CD4-positive, alpha-beta memory T cell (primary cell): ENCODE measurements at regions not wholly inside any gene's neighbourhood (a gene's known extent, or its start where the extent isn't known, plus 50 kb on each side); places are given as distances from the start of the nearest gene placed in this dataset.
A peak's percentile ranks its signal among the peaks of the same experiment; 100 is the strongest.

Experiments
- CTCF ChIA-PET: fragments of 350-600 bp; sonication (Branson Sonifier 250); formaldehyde crosslinking; loops from one replicate; lab custom pipeline; 2021; ENCODE audit warnings: inconsistent platforms; ENCODE audit not compliant: partially characterized antibody; lab: Charles Lee
- POLR2A ChIA-PET: fragments of 350-600 bp; sonication (Branson Sonifier 250); formaldehyde crosslinking; loops from one replicate; lab custom pipeline; 2021; ENCODE audit not compliant: partially characterized antibody; lab: Charles Lee
- DNase-seq, 5 donors: peaks; one replicate each; pipeline versions ENCODE4 v3.0.0 to v3.0.0-alpha.2; 2020 to 2022; ENCODE audit warnings: mixed read lengths in 1 of 5
- H3K27ac ChIP-seq: one replicate; pipeline ENCODE4 v1.7.0; 2013; ENCODE audit warnings: low read depth, low read length
- H3K27me3 ChIP-seq: 2 replicates; pipeline ENCODE4 v1.7.0; 2013; ENCODE audit warnings: mild to moderate bottlenecking, low read length, moderate library complexity; ENCODE audit not compliant: insufficient read depth
- H3K36me3 ChIP-seq: 2 replicates; pipeline ENCODE4 v1.7.0; 2013; ENCODE audit warnings: mild to moderate bottlenecking, low read length, moderate library complexity; ENCODE audit not compliant: insufficient read depth
- H3K4me1 ChIP-seq: 2 replicates; pipeline ENCODE4 v1.7.0; 2013; ENCODE audit warnings: mild to moderate bottlenecking, low read length, moderate library complexity; ENCODE audit not compliant: insufficient read depth
- H3K4me3 ChIP-seq, 2 donors: one replicate each; pipeline ENCODE4 v1.7.0; 2013; ENCODE audit warnings: low read length in 2 of 2, mild to moderate bottlenecking in 1 of 2
- H3K9me3 ChIP-seq, 2 donors: one replicate each; pipeline ENCODE4 v1.7.0; 2013; ENCODE audit warnings: low read length in 2 of 2, control low read depth in 1 of 2; ENCODE audit not compliant: control insufficient read depth in 1 of 2
- H3K27ac Mint-ChIP-seq, 7 donors: one replicate each; pipeline ENCODE4 v1.8.0; 2020 to 2021; ENCODE audit warnings: mixed read lengths in 7 of 7, mild to moderate bottlenecking in 6 of 7, inconsistent platforms in 3 of 7, moderate library complexity in 3 of 7
- H3K27me3 Mint-ChIP-seq, 2 donors: one replicate each; pipeline ENCODE4 v1.8.0; 2020 to 2021; ENCODE audit warnings: mixed read lengths in 2 of 2
- H3K36me3 Mint-ChIP-seq, 2 donors: one replicate each; pipeline ENCODE4 v1.8.0; 2020 to 2021; ENCODE audit warnings: mixed read lengths in 2 of 2, inconsistent platforms in 1 of 2, mild to moderate bottlenecking in 1 of 2
- H3K4me1 Mint-ChIP-seq, 4 donors: one replicate each; pipeline ENCODE4 v1.8.0; 2020 to 2021; ENCODE audit warnings: mixed read lengths in 4 of 4, mild to moderate bottlenecking in 1 of 4
- H3K4me3 Mint-ChIP-seq, 8 donors: one replicate each; pipeline ENCODE4 v1.8.0; 2020 to 2021; ENCODE audit warnings: mixed read lengths in 8 of 8, mild to moderate bottlenecking in 7 of 8, moderate library complexity in 6 of 8, inconsistent platforms in 3 of 8
- H3K9me3 Mint-ChIP-seq, 8 donors: one replicate each; pipeline ENCODE4 v1.8.0; 2020 to 2021; ENCODE audit warnings: mixed read lengths in 8 of 8, mild to moderate bottlenecking in 5 of 8, inconsistent platforms in 3 of 8, moderate library complexity in 1 of 8
- intact Hi-C: fragments of 100-400 bp; cut with micrococcal nuclease; formaldehyde crosslinking; loops from one replicate; pipeline ENCODE4 v1.15.1; 2023

GRCh38 chr3:187925326-187925725, 180.1 kb upstream of the BCL6 start:
- Mint-ChIP-seq H3K4me3 (no peak overlapping the region), H3K9me3 (peaks cover 0 to 17% (median 10%) of the 10 kb centered on the region in 8 donors), H3K27me3 (no peaks in the 10 kb centered on the region), H3K27ac (peak overlapping the region in 1 of 7 donors; percentile 25), H3K4me1 (peaks cover 37 to 58% (median 45%) of the 10 kb centered on the region in 4 donors), H3K36me3 (peaks cover 1 to 8% of the 10 kb centered on the region in 2 donors)
- Histone ChIP-seq H3K27ac (no peak overlapping the region), H3K36me3 (no peaks in the 10 kb centered on the region), H3K9me3 (no peaks in the 10 kb centered on the region), H3K27me3 (no peaks in the 10 kb centered on the region), H3K4me1 (peaks cover 26% of the 10 kb centered on the region), H3K4me3 (no peak overlapping the region)
- no peak for DNase-seq
- intact Hi-C loops: no loop called here
- POLR2A ChIA-PET: interaction anchor here (1.6 kb wide), 1 partner anchor 75 kb away, joined by 3 read pairs; no protein-coding TSS in a partner anchor
- CTCF ChIA-PET: interaction anchor here (1.5 kb wide), 1 partner anchor 185 kb away, joined by 5 read pairs; no protein-coding TSS in a partner anchor

GRCh38 chr3:187926620-187927019, 181.4 kb upstream of the BCL6 start:
- Histone ChIP-seq H3K27ac (no peak overlapping the region), H3K27me3 (no peaks in the 10 kb centered on the region), H3K4me3 (no peak overlapping the region), H3K36me3 (no peaks in the 10 kb centered on the region), H3K9me3 (no peaks in the 10 kb centered on the region), H3K4me1 (peaks cover 25% of the 10 kb centered on the region)
- ChIA-PET CTCF (interaction anchor here (1.0 to 1.5 kb wide), 4 partner anchors 8 to 186 kb away, joined by 3 to 5 read pairs (median 4); no protein-coding TSS in a partner anchor), POLR2A (interaction anchor here (1.1 to 1.6 kb wide), 2 partner anchors 9 to 181 kb away, joined by 4 to 5 read pairs; partner anchors contain the start of gene BCL6)
- Mint-ChIP-seq H3K4me1 (peaks cover 30 to 47% (median 36%) of the 10 kb centered on the region in 4 donors), H3K36me3 (peaks cover 1 to 8% of the 10 kb centered on the region in 2 donors), H3K4me3 (peak overlapping the region in 2 of 8 donors; percentile 16 to 33), H3K27me3 (no peaks in the 10 kb centered on the region), H3K27ac (peak overlapping the region in 2 of 7 donors; percentile 24 to 45), H3K9me3 (peaks cover 0 to 17% (median 10%) of the 10 kb centered on the region in 8 donors)
- DNase-seq: no peak
- intact Hi-C loops: no loop called here

GRCh38 chr3:187927565-187927964, 182.3 kb upstream of the BCL6 start:
- ChIA-PET POLR2A (no interaction called here), CTCF (interaction anchor here (1.0 kb wide), 1 partner anchor 48 kb away, joined by 4 read pairs; no protein-coding TSS in a partner anchor)
- Mint-ChIP-seq H3K9me3 (peaks cover 0 to 17% (median 10%) of the 10 kb centered on the region in 8 donors), H3K27me3 (no peaks in the 10 kb centered on the region), H3K36me3 (peaks cover 1 to 8% of the 10 kb centered on the region in 2 donors), H3K27ac (no peak overlapping the region), H3K4me3 (no peak overlapping the region), H3K4me1 (peaks cover 27 to 42% (median 35%) of the 10 kb centered on the region in 4 donors)
- no peaks in the 10 kb centered on the region for H3K27me3 ChIP-seq
- no peaks in the 10 kb centered on the region for H3K36me3 ChIP-seq
- no peak overlapping the region for H3K27ac ChIP-seq
- no peaks in the 10 kb centered on the region for H3K9me3 ChIP-seq
- H3K4me1 ChIP-seq: peaks cover 21% of the 10 kb centered on the region
- intact Hi-C loops: no loop called here
- no peak overlapping the region for H3K4me3 ChIP-seq
- DNase-seq: no peak

GRCh38 chr3:187929112-187929816, 184.0 kb upstream of the BCL6 start:
- H3K4me3 ChIP-seq: no peak overlapping the region
- peak overlapping the region in 2 of 8 donors; percentile 5 to 45 for H3K4me3 Mint-ChIP-seq
- H3K27me3 Mint-ChIP-seq: no peaks in the 10 kb centered on the region
- ChIA-PET POLR2A (no interaction called here), CTCF (no interaction called here)
- H3K4me1 Mint-ChIP-seq: peaks cover 22 to 29% (median 27%) of the 10 kb centered on the region in 4 donors
- H3K36me3 Mint-ChIP-seq: peaks cover 0 to 8% of the 10 kb centered on the region in 2 donors
- H3K9me3 Mint-ChIP-seq: peaks cover 0 to 14% (median 5%) of the 10 kb centered on the region in 8 donors
- H3K27ac ChIP-seq: no peak overlapping the region
- H3K36me3 ChIP-seq: no peaks in the 10 kb centered on the region
- H3K4me1 ChIP-seq: peaks cover 21% of the 10 kb centered on the region
- no peaks in the 10 kb centered on the region for H3K27me3 ChIP-seq
- peak overlapping the region in 1 of 7 donors; percentile 0 for H3K27ac Mint-ChIP-seq
- DNase-seq: no peak
- H3K9me3 ChIP-seq: no peaks in the 10 kb centered on the region
- intact Hi-C loops: no loop called here

GRCh38 chr3:187930021-187930420, 184.8 kb upstream of the BCL6 start:
- intact Hi-C loops: no loop called here
- ChIA-PET CTCF (no interaction called here), POLR2A (no interaction called here)
- no peak for DNase-seq
- H3K4me3 Mint-ChIP-seq: no peak overlapping the region
- no peak overlapping the region for H3K27ac Mint-ChIP-seq
- no peaks in the 10 kb centered on the region for H3K27me3 ChIP-seq
- no peaks in the 10 kb centered on the region for H3K9me3 ChIP-seq
- H3K36me3 Mint-ChIP-seq: peaks cover 0 to 4% of the 10 kb centered on the region in 2 donors
- peaks cover 24% of the 10 kb centered on the region for H3K4me1 ChIP-seq
- H3K9me3 Mint-ChIP-seq: peaks cover 0 to 7% (median 0%) of the 10 kb centered on the region in 8 donors
- no peaks in the 10 kb centered on the region for H3K36me3 ChIP-seq
- H3K27ac ChIP-seq: no peak overlapping the region
- H3K4me1 Mint-ChIP-seq: peaks cover 24 to 34% (median 29%) of the 10 kb centered on the region in 4 donors
- H3K27me3 Mint-ChIP-seq: no peaks in the 10 kb centered on the region
- H3K4me3 ChIP-seq: no peak overlapping the region

- Histone ChIP-seq H3K4me1 (peaks cover 35% of the 10 kb centered on the region), H3K27ac (no peak overlapping the region), H3K4me3 (no peak overlapping the region), H3K27me3 (no peaks in the 10 kb centered on the region), H3K36me3 (no peaks in the 10 kb centered on the region), H3K9me3 (no peaks in the 10 kb centered on the region)
- CTCF ChIA-PET: no interaction called here
- intact Hi-C loops: no loop called here
- no peak overlapping the region for H3K4me3 Mint-ChIP-seq
- POLR2A ChIA-PET: no interaction called here
- peaks cover 34 to 43% (median 37%) of the 10 kb centered on the region in 4 donors for H3K4me1 Mint-ChIP-seq
- no peaks in the 10 kb centered on the region for H3K36me3 Mint-ChIP-seq
- no peak overlapping the region for H3K27ac Mint-ChIP-seq
- H3K9me3 Mint-ChIP-seq: no peaks in the 10 kb centered on the region
- no peak for DNase-seq
- H3K27me3 Mint-ChIP-seq: no peaks in the 10 kb centered on the region
Measured at GRCh38 chr3:187931101-187931500, 185.8 kb upstream of the BCL6 start.

GRCh38 chr3:187931770-187932278, 186.6 kb upstream of the BCL6 start:
- intact Hi-C loops: no loop called here
- H3K27me3 ChIP-seq: no peaks in the 10 kb centered on the region
- Mint-ChIP-seq H3K9me3 (no peaks in the 10 kb centered on the region), H3K4me1 (peaks cover 30 to 42% (median 36%) of the 10 kb centered on the region in 4 donors), H3K4me3 (no peak overlapping the region), H3K27ac (no peak overlapping the region), H3K36me3 (no peaks in the 10 kb centered on the region), H3K27me3 (no peaks in the 10 kb centered on the region)
- H3K27ac ChIP-seq: no peak overlapping the region
- H3K36me3 ChIP-seq: no peaks in the 10 kb centered on the region
- ChIA-PET CTCF (no interaction called here), POLR2A (no interaction called here)
- peaks cover 31% of the 10 kb centered on the region for H3K4me1 ChIP-seq
- H3K4me3 ChIP-seq: no peak overlapping the region
- DNase-seq: no peak
- H3K9me3 ChIP-seq: no peaks in the 10 kb centered on the region
